ENCODE measurements at regions not wholly inside any gene's neighbourhood (a gene's known extent, or its start where the extent isn't known, plus 50 kb on each side); places are given as distances from the start of the nearest gene placed in this dataset.

DNA sequence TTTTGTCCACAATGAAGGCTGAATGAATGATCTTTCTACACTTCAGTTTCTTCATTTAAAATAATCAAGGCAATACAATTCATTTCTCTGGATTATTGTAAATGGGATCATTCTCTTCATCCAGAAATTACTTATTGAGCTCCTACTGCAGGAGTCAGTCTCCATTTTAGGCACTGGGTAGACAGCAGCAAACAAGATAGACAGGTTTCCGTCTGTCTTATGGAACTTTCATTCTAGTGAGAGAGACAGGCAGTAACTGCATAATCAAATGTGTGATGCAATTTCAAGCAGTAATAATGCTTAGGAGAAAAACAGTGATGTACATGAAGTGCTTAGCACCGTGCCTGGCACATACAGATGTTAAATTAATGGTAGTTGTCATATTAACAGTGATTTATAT is 118.9 kb downstream of the SUDS3 start:
- ChIA-PET CTCF (no interaction called here), POLR2A (ENCODE audit: unreplicated experiment) (no interaction called here)
- Histone ChIP-seq H3K36me3 (ENCODE audit: low read depth) (no peaks in the 10 kb centered on the region), H2AFZ (no peak overlapping the region), H3K9me3 (ENCODE audit: insufficient read depth, low read depth) (no peaks in the 10 kb centered on the region; the same call in 1 of the 2 replicates), H3K4me3 (no peak overlapping the region), H4K20me1 (ENCODE audit: insufficient read depth) (no peaks in the 10 kb centered on the region), H3K79me2 (ENCODE audit: low read depth) (no peaks in the 10 kb centered on the region), H3K4me2 (no peak overlapping the region), H3K4me1 (replicated peaks; ENCODE audit: insufficient read depth) (no peaks in the 10 kb centered on the region), H3K9me2 (ENCODE audit: insufficient read depth) (no peaks in the 10 kb centered on the region; the same call in 1 of the 2 replicates), H3K27me3 (ENCODE audit: insufficient read depth, low read depth) (peaks cover 11% of the 10 kb centered on the region; the same call in 1 of the 2 replicates), H3K27ac (no peak overlapping the region), H3F3A (ENCODE audit: insufficient read depth, low read depth) (no peaks in the 10 kb centered on the region)
- no peak for DNase-seq
- TF ChIP-seq, protein P1, sequence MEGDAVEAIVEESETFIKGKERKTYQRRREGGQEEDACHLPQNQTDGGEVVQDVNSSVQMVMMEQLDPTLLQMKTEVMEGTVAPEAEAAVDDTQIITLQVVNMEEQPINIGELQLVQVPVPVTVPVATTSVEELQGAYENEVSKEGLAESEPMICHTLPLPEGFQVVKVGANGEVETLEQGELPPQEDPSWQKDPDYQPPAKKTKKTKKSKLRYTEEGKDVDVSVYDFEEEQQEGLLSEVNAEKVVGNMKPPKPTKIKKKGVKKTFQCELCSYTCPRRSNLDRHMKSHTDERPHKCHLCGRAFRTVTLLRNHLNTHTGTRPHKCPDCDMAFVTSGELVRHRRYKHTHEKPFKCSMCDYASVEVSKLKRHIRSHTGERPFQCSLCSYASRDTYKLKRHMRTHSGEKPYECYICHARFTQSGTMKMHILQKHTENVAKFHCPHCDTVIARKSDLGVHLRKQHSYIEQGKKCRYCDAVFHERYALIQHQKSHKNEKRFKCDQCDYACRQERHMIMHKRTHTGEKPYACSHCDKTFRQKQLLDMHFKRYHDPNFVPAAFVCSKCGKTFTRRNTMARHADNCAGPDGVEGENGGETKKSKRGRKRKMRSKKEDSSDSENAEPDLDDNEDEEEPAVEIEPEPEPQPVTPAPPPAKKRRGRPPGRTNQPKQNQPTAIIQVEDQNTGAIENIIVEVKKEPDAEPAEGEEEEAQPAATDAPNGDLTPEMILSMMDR (conservative IDR thresholded peaks at IDR 0.05) = no peak
- no peak for TF ChIP-seq EZH2 (IDR thresholded peaks at IDR 0.05; ENCODE audit: low read depth)
- intact Hi-C loops (cut with micrococcal nuclease; ENCODE audit: unreplicated experiment) = no loop called here
- BruUV-seq (replicated peaks) = no TSS peak

DNA sequence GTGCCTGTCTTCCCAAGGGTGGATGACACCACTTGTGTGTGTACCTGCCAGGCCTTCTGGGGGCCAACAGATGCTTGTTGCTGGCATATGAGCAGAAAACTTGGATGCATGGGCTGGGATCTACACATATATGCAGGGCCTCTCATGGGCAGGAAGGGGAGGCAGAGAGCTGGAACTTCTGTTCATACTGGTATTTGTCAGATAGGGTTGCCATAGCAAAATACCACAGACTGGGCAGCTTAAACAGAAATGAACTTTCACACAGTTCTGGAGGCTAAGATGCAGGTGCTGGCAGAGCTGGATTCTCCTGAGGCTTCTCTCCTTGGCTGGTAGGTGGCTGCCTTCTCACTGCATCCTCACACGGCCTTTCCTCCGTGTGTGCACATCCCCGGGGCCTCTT is 121.8 kb downstream of the SUDS3 start:
- Histone ChIP-seq H3K9me2 (ENCODE audit: insufficient read depth) (no peaks in the 10 kb centered on the region; the same call in 1 of the 2 replicates), H3K36me3 (ENCODE audit: low read depth) (no peaks in the 10 kb centered on the region), H2AFZ (no peak overlapping the region), H3K4me2 (no peak overlapping the region), H3K27ac (no peak overlapping the region), H3K79me2 (ENCODE audit: low read depth) (no peaks in the 10 kb centered on the region), H3K9me3 (ENCODE audit: insufficient read depth, low read depth) (no peaks in the 10 kb centered on the region), H3K27me3 (ENCODE audit: insufficient read depth, low read depth) (peaks cover 31% of the 10 kb centered on the region; the same call in 1 of the 2 replicates), H3K4me3 (no peak overlapping the region), H4K20me1 (ENCODE audit: insufficient read depth) (no peaks in the 10 kb centered on the region), H3F3A (ENCODE audit: insufficient read depth, low read depth) (no peaks in the 10 kb centered on the region), H3K4me1 (replicated peaks; ENCODE audit: insufficient read depth) (no peaks in the 10 kb centered on the region)
- TF ChIP-seq, protein P1 (conservative IDR thresholded peaks at IDR 0.05) = no peak
- no peak for TF ChIP-seq EZH2 (IDR thresholded peaks at IDR 0.05; ENCODE audit: low read depth)
- POLR2A ChIA-PET (ENCODE audit: unreplicated experiment) = no interaction called here
- intact Hi-C loops (cut with micrococcal nuclease; ENCODE audit: unreplicated experiment) = no loop called here
- DNase-seq = peak in 1 of 2 experiments; percentile 38
- CTCF ChIA-PET = no interaction called here
- BruUV-seq (replicated peaks) = no TSS peak

- TF ChIP-seq, protein P1 (conservative IDR thresholded peaks at IDR 0.05) = no peak
- no peak for TF ChIP-seq EZH2 (IDR thresholded peaks at IDR 0.05; ENCODE audit: low read depth)
- Histone ChIP-seq H3K4me1 (replicated peaks; ENCODE audit: insufficient read depth) (no peaks in the 10 kb centered on the region), H3K9me3 (ENCODE audit: insufficient read depth, low read depth) (no peaks in the 10 kb centered on the region), H3K4me2 (no peak overlapping the region), H3K79me2 (ENCODE audit: low read depth) (no peaks in the 10 kb centered on the region), H4K20me1 (ENCODE audit: insufficient read depth) (no peaks in the 10 kb centered on the region), H3K27me3 (ENCODE audit: insufficient read depth, low read depth) (peaks cover 39% of the 10 kb centered on the region; the same call in 1 of the 2 replicates), H3K4me3 (no peak overlapping the region), H3F3A (ENCODE audit: insufficient read depth, low read depth) (no peaks in the 10 kb centered on the region), H2AFZ (no peak overlapping the region), H3K27ac (no peak overlapping the region), H3K9me2 (ENCODE audit: insufficient read depth) (no peaks in the 10 kb centered on the region; the same call in 1 of the 2 replicates), H3K36me3 (ENCODE audit: low read depth) (no peaks in the 10 kb centered on the region)
- ChIA-PET POLR2A (ENCODE audit: unreplicated experiment) (no interaction called here), CTCF (no interaction called here)
- BruUV-seq (replicated peaks) = no TSS peak
- no peak for DNase-seq
- intact Hi-C loops (cut with micrococcal nuclease; ENCODE audit: unreplicated experiment) = no loop called here
Measured at GRCh38 chr12:118500299-118500698, 123.9 kb downstream of the SUDS3 start.

Measured in PC-9 (cell line).